ENCODE measurements at regions not wholly inside any gene's neighbourhood (a gene's known extent, or its start where the extent isn't known, plus 50 kb on each side); places are given as distances from the start of the nearest gene placed in this dataset.

- Mint-ChIP-seq H3K27ac (ENCODE audit: unreplicated experiment) (no peak overlapping the region), H3K4me1 (ENCODE audit: unreplicated experiment) (no peaks in the 10 kb centered on the region), H3K27me3 (ENCODE audit: unreplicated experiment) (peaks cover 5% of the 10 kb centered on the region), H3K9me3 (ENCODE audit: unreplicated experiment) (no peaks in the 10 kb centered on the region), H3K36me3 (ENCODE audit: unreplicated experiment) (no peaks in the 10 kb centered on the region), H3K4me3 (ENCODE audit: unreplicated experiment) (no peak overlapping the region)
- DNase-seq (ENCODE audit: extremely low spot score, unreplicated experiment), result no peak
- no peak for TF ChIP-seq CTCF (IDR thresholded peaks at IDR 0.05)
Observed at GRCh38 chr6:14934844-14935243, 311.0 kb upstream of the JARID2 start.

- no peak for DNase-seq (ENCODE audit: extremely low spot score, unreplicated experiment)
- TF ChIP-seq CTCF (IDR thresholded peaks at IDR 0.05), result no peak
- Mint-ChIP-seq H3K9me3 (ENCODE audit: unreplicated experiment) (no peaks in the 10 kb centered on the region), H3K27me3 (ENCODE audit: unreplicated experiment) (peaks cover 5% of the 10 kb centered on the region), H3K4me3 (ENCODE audit: unreplicated experiment) (no peak overlapping the region), H3K4me1 (ENCODE audit: unreplicated experiment) (no peaks in the 10 kb centered on the region), H3K36me3 (ENCODE audit: unreplicated experiment) (no peaks in the 10 kb centered on the region), H3K27ac (ENCODE audit: unreplicated experiment) (no peak overlapping the region)
Observed at GRCh38 chr6:14936861-14937260, 309.0 kb upstream of the JARID2 start.

GRCh38 chr6:14943116-14943515, 302.8 kb upstream of the JARID2 start:
- no peak for DNase-seq (ENCODE audit: extremely low spot score, unreplicated experiment)
- Mint-ChIP-seq H3K4me3 (ENCODE audit: unreplicated experiment) (no peak overlapping the region), H3K9me3 (ENCODE audit: unreplicated experiment) (no peaks in the 10 kb centered on the region), H3K36me3 (ENCODE audit: unreplicated experiment) (no peaks in the 10 kb centered on the region), H3K4me1 (ENCODE audit: unreplicated experiment) (peaks cover 2% of the 10 kb centered on the region), H3K27ac (ENCODE audit: unreplicated experiment) (no peak overlapping the region), H3K27me3 (ENCODE audit: unreplicated experiment) (peaks cover 14% of the 10 kb centered on the region)
- TF ChIP-seq CTCF (IDR thresholded peaks at IDR 0.05), result no peak

GRCh38 chr6:14944593-14944992, 301.3 kb upstream of the JARID2 start:
- Mint-ChIP-seq H3K36me3 (ENCODE audit: unreplicated experiment) (no peaks in the 10 kb centered on the region), H3K27ac (ENCODE audit: unreplicated experiment) (no peak overlapping the region), H3K27me3 (ENCODE audit: unreplicated experiment) (peaks cover 14% of the 10 kb centered on the region), H3K4me3 (ENCODE audit: unreplicated experiment) (no peak overlapping the region), H3K4me1 (ENCODE audit: unreplicated experiment) (peaks cover 2% of the 10 kb centered on the region), H3K9me3 (ENCODE audit: unreplicated experiment) (no peaks in the 10 kb centered on the region)
- TF ChIP-seq CTCF (IDR thresholded peaks at IDR 0.05), result no peak
- no peak for DNase-seq (ENCODE audit: extremely low spot score, unreplicated experiment)

GRCh38 chr6:14945461-14946185, 300.2 kb upstream of the JARID2 start:
- TF ChIP-seq CTCF (IDR thresholded peaks at IDR 0.05), result no peak
- Mint-ChIP-seq H3K4me3 (ENCODE audit: unreplicated experiment) (no peak overlapping the region), H3K27ac (ENCODE audit: unreplicated experiment) (no peak overlapping the region), H3K36me3 (ENCODE audit: unreplicated experiment) (no peaks in the 10 kb centered on the region), H3K27me3 (ENCODE audit: unreplicated experiment) (peaks cover 14% of the 10 kb centered on the region), H3K9me3 (ENCODE audit: unreplicated experiment) (no peaks in the 10 kb centered on the region), H3K4me1 (ENCODE audit: unreplicated experiment) (peaks cover 2% of the 10 kb centered on the region)
- no peak for DNase-seq (ENCODE audit: extremely low spot score, unreplicated experiment)

All from osteocyte (in vitro differentiated cells).